MM.1S (cell line): ENCODE measurements at regions not wholly inside any gene's neighbourhood (a gene's known extent, or its start where the extent isn't known, plus 50 kb on each side); places are given as distances from the start of the nearest gene placed in this dataset.

ENCODE experiments used
- DNase-seq: peaks from one replicate; pipeline ENCODE4 v3.0.0-alpha.2; 2015
- H2AFZ ChIP-seq: fragments of 300-600 bp; sonication (generic); 2 replicates; pipeline ENCODE4 v1.6.0; 2016; ENCODE audit warnings: antibody characterized with exemption, low read length
- H3F3A ChIP-seq: fragments of 300-600 bp; sonication (generic); 2 replicates; pipeline ENCODE4 v1.6.1; 2016; ENCODE audit warnings: mild to moderate bottlenecking, antibody characterized with exemption, low read length, moderate library complexity, mixed read lengths; ENCODE audit not compliant: insufficient read depth
- H3K27ac ChIP-seq: fragments of 300-600 bp; sonication (generic); 2 replicates; pipeline ENCODE4 v1.5.1; 2016; ENCODE audit warnings: mild to moderate bottlenecking, low read length
- H3K27me3 ChIP-seq: fragments of 300-600 bp; sonication (generic); replicated peaks from 2 replicates; pipeline ENCODE4 v1.6.0; 2016; ENCODE audit warnings: low read length; ENCODE audit not compliant: insufficient read depth
- H3K36me3 ChIP-seq: fragments of 300-600 bp; sonication (generic); replicated peaks from 2 replicates; pipeline ENCODE4 v1.6.1; 2016; ENCODE audit warnings: mild to moderate bottlenecking, low read length, mixed read lengths; ENCODE audit not compliant: insufficient read depth
- H3K4me1 ChIP-seq: fragments of 300-600 bp; sonication (generic); 2 replicates; pipeline ENCODE4 v1.6.1; 2016; ENCODE audit warnings: low read length, mixed read lengths
- H3K4me2 ChIP-seq: fragments of 300-600 bp; sonication (generic); 2 replicates; pipeline ENCODE4 v1.6.0; 2016; ENCODE audit warnings: low read depth, low read length
- H3K4me3 ChIP-seq: fragments of 300-600 bp; sonication (generic); 2 replicates; pipeline ENCODE4 v1.5.1; 2016; ENCODE audit warnings: low read length, mixed read lengths
- H3K79me2 ChIP-seq: fragments of 300-600 bp; sonication (generic); 2 replicates; pipeline ENCODE4 v1.6.1; 2016; ENCODE audit warnings: mixed run types, low read length, mixed read lengths
- H3K9ac ChIP-seq: fragments of 300-600 bp; sonication (generic); 2 replicates; pipeline ENCODE4 v1.6.1; 2016; ENCODE audit warnings: low read length, mixed read lengths
- H3K9me2 ChIP-seq: fragments of 300-600 bp; sonication (generic); replicated peaks from 2 replicates; pipeline ENCODE4 v1.6.1; 2016; ENCODE audit warnings: mild to moderate bottlenecking, low read length, mixed read lengths; ENCODE audit not compliant: insufficient read depth
- H3K9me3 ChIP-seq: fragments of 300-600 bp; sonication (generic); replicated peaks from 2 replicates; pipeline ENCODE4 v1.6.1; 2016; ENCODE audit warnings: mild to moderate bottlenecking, low read length, mixed read lengths; ENCODE audit not compliant: insufficient read depth
- H4K20me1 ChIP-seq: fragments of 300-600 bp; sonication (generic); 2 replicates; pipeline ENCODE4 v1.6.1; 2016; ENCODE audit warnings: mild to moderate bottlenecking, low read length, moderate library complexity, mixed read lengths; ENCODE audit not compliant: insufficient read depth
- EZH2 ChIP-seq: fragments of 300-600 bp; sonication (generic); optimal IDR thresholded peaks from 2 replicates; pipeline ENCODE3; 2017; ENCODE audit warnings: low read depth, mild to moderate bottlenecking, antibody characterized with exemption, low read length, mixed read lengths
- EZH2phosphoT487 ChIP-seq: fragments of 300-600 bp; sonication (generic); IDR thresholded peaks from 2 replicates; pipeline ENCODE4 v1.6.1; 2018; ENCODE audit warnings: antibody characterized with exemption, low read length
- TF ChIP-seq, protein P1 (sequence below): fragments of 300-600 bp; sonication (generic); IDR thresholded peaks from 2 replicates; pipeline ENCODE4 v1.5.1; 2016; ENCODE audit warnings: antibody characterized with exemption, low read length, mixed read lengths

DNA sequence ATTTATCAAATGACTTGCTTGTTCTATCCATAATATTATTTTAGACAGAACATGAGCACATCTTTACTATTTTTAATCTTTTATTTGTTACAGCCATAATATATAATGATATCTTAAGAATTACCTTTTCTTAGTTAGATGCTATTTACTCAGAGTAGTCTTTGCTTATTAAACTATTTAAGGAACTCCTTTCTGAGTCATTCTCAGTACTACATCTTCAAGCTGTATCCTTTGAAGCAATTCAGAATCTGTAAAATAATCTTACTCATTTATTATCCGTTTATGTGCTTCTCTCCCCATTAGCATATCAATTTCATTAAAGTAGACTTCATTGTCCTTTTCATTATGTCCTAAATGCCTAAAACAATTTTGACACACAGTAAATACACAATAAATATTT is 240.4 kb upstream of the FAR2 start:
- no peaks in the 10 kb centered on the region for H3F3A ChIP-seq
- no peaks in the 10 kb centered on the region for H3K9me2 ChIP-seq
- no peaks in the 10 kb centered on the region for H3K36me3 ChIP-seq
- no peaks in the 10 kb centered on the region for H3K4me1 ChIP-seq
- H4K20me1 ChIP-seq: no peaks in the 10 kb centered on the region
- no peak overlapping the region for H3K4me3 ChIP-seq
- H2AFZ ChIP-seq: no peak overlapping the region
- H3K27ac ChIP-seq: no peak overlapping the region
- H3K9me3 ChIP-seq: no peaks in the 10 kb centered on the region
- TF ChIP-seq EZH2phosphoT487 (no peak), EZH2 (no peak)
- TF ChIP-seq, protein P1, sequence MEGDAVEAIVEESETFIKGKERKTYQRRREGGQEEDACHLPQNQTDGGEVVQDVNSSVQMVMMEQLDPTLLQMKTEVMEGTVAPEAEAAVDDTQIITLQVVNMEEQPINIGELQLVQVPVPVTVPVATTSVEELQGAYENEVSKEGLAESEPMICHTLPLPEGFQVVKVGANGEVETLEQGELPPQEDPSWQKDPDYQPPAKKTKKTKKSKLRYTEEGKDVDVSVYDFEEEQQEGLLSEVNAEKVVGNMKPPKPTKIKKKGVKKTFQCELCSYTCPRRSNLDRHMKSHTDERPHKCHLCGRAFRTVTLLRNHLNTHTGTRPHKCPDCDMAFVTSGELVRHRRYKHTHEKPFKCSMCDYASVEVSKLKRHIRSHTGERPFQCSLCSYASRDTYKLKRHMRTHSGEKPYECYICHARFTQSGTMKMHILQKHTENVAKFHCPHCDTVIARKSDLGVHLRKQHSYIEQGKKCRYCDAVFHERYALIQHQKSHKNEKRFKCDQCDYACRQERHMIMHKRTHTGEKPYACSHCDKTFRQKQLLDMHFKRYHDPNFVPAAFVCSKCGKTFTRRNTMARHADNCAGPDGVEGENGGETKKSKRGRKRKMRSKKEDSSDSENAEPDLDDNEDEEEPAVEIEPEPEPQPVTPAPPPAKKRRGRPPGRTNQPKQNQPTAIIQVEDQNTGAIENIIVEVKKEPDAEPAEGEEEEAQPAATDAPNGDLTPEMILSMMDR: no peak
- H3K27me3 ChIP-seq: no peaks in the 10 kb centered on the region
- H3K79me2 ChIP-seq: no peaks in the 10 kb centered on the region
- no peak overlapping the region for H3K9ac ChIP-seq
- no peak overlapping the region for H3K4me2 ChIP-seq
- no peak for DNase-seq

GRCh38 chr12:28909291-28909690 is 239.8 kb upstream of the FAR2 start:
- H3K4me1 ChIP-seq: no peaks in the 10 kb centered on the region
- H3K36me3 ChIP-seq: no peaks in the 10 kb centered on the region
- H3K4me3 ChIP-seq: no peak overlapping the region
- no peak overlapping the region for H2AFZ ChIP-seq
- TF ChIP-seq, protein P1: no peak
- no peak for TF ChIP-seq EZH2
- no peak for TF ChIP-seq EZH2phosphoT487
- no peaks in the 10 kb centered on the region for H3K9me2 ChIP-seq
- no peaks in the 10 kb centered on the region for H3K79me2 ChIP-seq
- no peak overlapping the region for H3K27ac ChIP-seq
- no peak for DNase-seq
- no peak overlapping the region for H3K9ac ChIP-seq
- no peaks in the 10 kb centered on the region for H4K20me1 ChIP-seq
- no peaks in the 10 kb centered on the region for H3K27me3 ChIP-seq
- H3F3A ChIP-seq: no peaks in the 10 kb centered on the region
- no peak overlapping the region for H3K4me2 ChIP-seq
- no peaks in the 10 kb centered on the region for H3K9me3 ChIP-seq

- H3K27me3 ChIP-seq: no peaks in the 10 kb centered on the region
- H2AFZ ChIP-seq: no peak overlapping the region
- H4K20me1 ChIP-seq: no peaks in the 10 kb centered on the region
These were observed 223.2 kb upstream of the FAR2 start for GRCh38 chr12:28925719-28926376.

More at GRCh38 chr12:28925719-28926376, 223.2 kb upstream of the FAR2 start:
- H3K79me2 ChIP-seq: no peaks in the 10 kb centered on the region
- no peak overlapping the region for H3K27ac ChIP-seq
- no peaks in the 10 kb centered on the region for H3K4me1 ChIP-seq
- H3K4me3 ChIP-seq: no peak overlapping the region
- no peaks in the 10 kb centered on the region for H3K36me3 ChIP-seq
- H3K9me3 ChIP-seq: no peaks in the 10 kb centered on the region
- TF ChIP-seq, protein P1: no peak
- TF ChIP-seq EZH2phosphoT487 (no peak), EZH2 (no peak)
- no peak overlapping the region for H3K9ac ChIP-seq
- no peaks in the 10 kb centered on the region for H3F3A ChIP-seq
- H3K9me2 ChIP-seq: no peaks in the 10 kb centered on the region
- no peak overlapping the region for H3K4me2 ChIP-seq
- DNase-seq: no peak
